ENCODE measurements at regions not wholly inside any gene's neighbourhood (a gene's known extent, or its start where the extent isn't known, plus 50 kb on each side); places are given as distances from the start of the nearest gene placed in this dataset.

DNA sequence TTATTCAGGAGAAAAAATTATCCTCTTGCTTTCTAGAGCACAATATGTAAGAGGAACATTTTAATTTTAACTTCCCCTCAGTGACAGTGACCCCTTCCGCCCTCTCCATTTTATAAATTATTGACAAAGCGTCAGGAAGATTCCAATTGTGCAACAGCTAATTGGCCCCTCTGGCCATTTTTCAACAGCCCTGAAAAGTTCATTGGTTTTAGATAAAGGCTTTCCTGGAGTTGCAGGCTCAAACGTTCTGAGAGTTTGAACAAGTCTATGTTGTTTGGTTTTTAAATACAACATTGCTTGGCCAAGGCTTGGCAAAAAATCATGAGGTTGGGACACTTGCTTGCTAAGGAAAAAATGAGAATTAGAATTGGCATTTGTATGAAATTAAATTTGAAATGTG is 422.2 kb upstream of the ANKRD30A start:
- no peak for DNase-seq
- no peak overlapping the region for H3K4me3 ChIP-seq (ENCODE audit: low read depth, low read length)
- no peaks in the 10 kb centered on the region for H3K27me3 ChIP-seq (ENCODE audit: insufficient read depth, low read depth, severe bottlenecking)
- TF ChIP-seq, protein P1, sequence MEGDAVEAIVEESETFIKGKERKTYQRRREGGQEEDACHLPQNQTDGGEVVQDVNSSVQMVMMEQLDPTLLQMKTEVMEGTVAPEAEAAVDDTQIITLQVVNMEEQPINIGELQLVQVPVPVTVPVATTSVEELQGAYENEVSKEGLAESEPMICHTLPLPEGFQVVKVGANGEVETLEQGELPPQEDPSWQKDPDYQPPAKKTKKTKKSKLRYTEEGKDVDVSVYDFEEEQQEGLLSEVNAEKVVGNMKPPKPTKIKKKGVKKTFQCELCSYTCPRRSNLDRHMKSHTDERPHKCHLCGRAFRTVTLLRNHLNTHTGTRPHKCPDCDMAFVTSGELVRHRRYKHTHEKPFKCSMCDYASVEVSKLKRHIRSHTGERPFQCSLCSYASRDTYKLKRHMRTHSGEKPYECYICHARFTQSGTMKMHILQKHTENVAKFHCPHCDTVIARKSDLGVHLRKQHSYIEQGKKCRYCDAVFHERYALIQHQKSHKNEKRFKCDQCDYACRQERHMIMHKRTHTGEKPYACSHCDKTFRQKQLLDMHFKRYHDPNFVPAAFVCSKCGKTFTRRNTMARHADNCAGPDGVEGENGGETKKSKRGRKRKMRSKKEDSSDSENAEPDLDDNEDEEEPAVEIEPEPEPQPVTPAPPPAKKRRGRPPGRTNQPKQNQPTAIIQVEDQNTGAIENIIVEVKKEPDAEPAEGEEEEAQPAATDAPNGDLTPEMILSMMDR (IDR thresholded peaks at IDR 0.05; ENCODE audit: low read depth, low read length), result no peak
- no peaks in the 10 kb centered on the region for H3K9me3 ChIP-seq (ENCODE audit: severe bottlenecking)
- H3K36me3 ChIP-seq, result no peaks in the 10 kb centered on the region
- no peak overlapping the region for H3K27ac ChIP-seq

DNA sequence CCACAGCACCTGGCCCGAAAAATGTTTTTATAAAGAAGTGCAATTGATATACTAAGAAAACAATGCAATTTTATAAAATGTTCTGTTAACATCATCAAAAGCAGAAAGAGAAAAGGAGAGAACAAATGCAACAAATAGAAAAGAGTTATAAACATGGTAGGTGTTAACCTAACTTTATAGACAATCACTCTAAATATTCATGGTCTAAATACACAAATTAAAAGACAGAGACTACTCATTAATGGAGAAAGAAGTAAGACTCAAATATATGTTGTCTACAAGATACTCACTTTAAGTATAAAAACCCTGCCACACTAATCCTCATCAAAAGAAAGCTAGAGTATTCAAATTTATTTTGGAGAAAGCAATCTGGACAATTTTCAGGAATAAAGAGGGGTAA is 425.3 kb upstream of the ANKRD30A start:
- H3K27ac ChIP-seq, result no peak overlapping the region
- H3K9me3 ChIP-seq (ENCODE audit: severe bottlenecking), result no peaks in the 10 kb centered on the region
- H3K36me3 ChIP-seq, result no peaks in the 10 kb centered on the region
- H3K27me3 ChIP-seq (ENCODE audit: insufficient read depth, low read depth, severe bottlenecking), result no peaks in the 10 kb centered on the region
- TF ChIP-seq, protein P1 (IDR thresholded peaks at IDR 0.05; ENCODE audit: low read depth, low read length), result no peak
- no peak overlapping the region for H3K4me3 ChIP-seq (ENCODE audit: low read depth, low read length)
- DNase-seq, result no peak

DNA sequence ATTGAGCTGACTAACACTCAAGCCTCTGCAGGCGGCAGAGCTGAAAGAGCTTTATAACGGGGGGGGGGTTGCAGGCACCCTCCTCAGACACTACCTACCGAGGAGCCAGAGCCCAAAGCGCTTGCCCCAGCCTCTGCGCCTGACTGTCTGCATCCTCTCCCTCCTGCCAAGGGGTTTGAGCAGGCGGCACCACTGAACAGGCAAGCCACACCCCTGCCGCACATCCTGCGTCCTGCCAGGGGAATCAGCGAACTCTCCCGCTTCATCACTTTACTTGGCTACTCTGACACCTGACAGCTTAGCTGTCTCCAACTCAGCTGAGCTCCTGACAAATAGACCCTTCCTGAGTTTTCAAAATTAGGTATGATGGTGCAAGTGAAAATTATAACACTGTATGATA is 432.6 kb upstream of the ANKRD30A start:
- no peak for DNase-seq
- Histone ChIP-seq H3K27ac (no peak overlapping the region), H3K27me3 (ENCODE audit: insufficient read depth, low read depth, severe bottlenecking) (no peaks in the 10 kb centered on the region), H3K9me3 (ENCODE audit: severe bottlenecking) (no peaks in the 10 kb centered on the region), H3K36me3 (no peaks in the 10 kb centered on the region), H3K4me3 (ENCODE audit: low read depth, low read length) (no peak overlapping the region)
- TF ChIP-seq, protein P1 (IDR thresholded peaks at IDR 0.05; ENCODE audit: low read depth, low read length), result no peak

DNA sequence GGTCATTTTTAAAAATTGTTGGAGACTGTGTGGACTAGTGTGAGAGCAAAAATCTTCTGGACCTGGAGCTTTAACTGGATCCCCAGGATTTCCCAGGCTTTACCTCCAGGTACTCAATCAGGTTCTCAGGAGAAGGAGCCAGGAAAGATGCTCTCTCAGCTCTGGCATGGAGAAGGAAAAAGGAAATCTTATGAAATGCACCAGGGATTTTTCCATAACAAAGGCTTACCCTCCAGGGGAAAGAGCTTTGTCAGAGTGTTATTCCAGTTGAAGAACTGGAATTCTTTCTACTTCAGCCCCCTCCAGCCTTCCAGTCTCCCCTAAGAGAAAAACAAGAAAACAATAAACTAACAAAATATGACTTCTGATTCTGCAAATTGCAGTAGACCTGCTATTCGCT is 436.7 kb upstream of the ANKRD30A start:
- Histone ChIP-seq H3K27ac (no peak overlapping the region), H3K36me3 (no peaks in the 10 kb centered on the region), H3K4me3 (ENCODE audit: low read depth, low read length) (no peak overlapping the region), H3K27me3 (ENCODE audit: insufficient read depth, low read depth, severe bottlenecking) (no peaks in the 10 kb centered on the region), H3K9me3 (ENCODE audit: severe bottlenecking) (no peaks in the 10 kb centered on the region)
- DNase-seq, result no peak
- TF ChIP-seq, protein P1 (IDR thresholded peaks at IDR 0.05; ENCODE audit: low read depth, low read length), result no peak

DNA sequence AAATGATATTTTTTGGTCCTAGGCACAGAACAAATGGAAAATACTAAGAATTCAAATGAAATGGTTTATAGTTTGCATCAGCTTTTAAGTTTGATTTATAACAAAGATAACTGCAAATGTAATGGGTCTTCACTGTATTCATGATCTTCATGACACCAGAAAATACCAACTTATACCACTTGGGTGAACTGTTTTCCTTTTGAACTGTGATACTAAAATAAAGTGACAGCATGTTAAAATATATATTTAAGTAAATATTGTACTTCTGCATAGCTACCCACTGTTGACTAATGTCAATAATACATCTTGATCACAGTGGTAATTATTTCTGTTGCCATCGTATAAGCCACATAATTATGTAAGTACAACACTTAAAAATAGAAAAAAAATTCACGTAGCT is 442.0 kb upstream of the ANKRD30A start:
- H3K4me3 ChIP-seq (ENCODE audit: low read depth, low read length), result no peak overlapping the region
- TF ChIP-seq, protein P1 (IDR thresholded peaks at IDR 0.05; ENCODE audit: low read depth, low read length), result no peak
- DNase-seq, result no peak
- H3K27ac ChIP-seq, result no peak overlapping the region
- H3K9me3 ChIP-seq (ENCODE audit: severe bottlenecking), result no peaks in the 10 kb centered on the region
- H3K27me3 ChIP-seq (ENCODE audit: insufficient read depth, low read depth, severe bottlenecking), result no peaks in the 10 kb centered on the region
- no peaks in the 10 kb centered on the region for H3K36me3 ChIP-seq
